ENCODE measurements at regions not wholly inside any gene's neighbourhood (a gene's known extent, or its start where the extent isn't known, plus 50 kb on each side); places are given as distances from the start of the nearest gene placed in this dataset.

DNA sequence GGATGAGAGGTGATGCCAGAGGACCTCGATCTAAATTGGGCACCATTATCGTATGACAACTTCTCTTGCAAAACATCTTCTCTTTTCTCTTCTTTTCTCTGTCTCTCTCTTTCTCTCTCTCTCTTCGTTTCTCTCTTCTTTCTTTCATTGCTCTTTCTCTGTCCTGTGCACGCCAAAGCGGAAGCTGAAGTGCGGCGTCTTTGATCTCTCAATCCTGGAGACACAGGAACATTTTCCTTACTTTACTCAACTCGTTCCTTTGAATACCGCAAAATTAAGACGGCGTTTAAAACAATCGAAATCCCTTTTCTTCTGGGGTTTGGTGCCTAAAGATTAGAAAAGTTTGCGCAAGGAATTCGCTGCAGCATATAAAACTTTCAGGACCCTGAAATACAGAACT is 176.6 kb downstream of the KDM5D start:
- H3K9me3 Mint-ChIP-seq (ENCODE audit: unreplicated experiment): no peaks in the 10 kb centered on the region
- peak overlapping the region; percentile 98 for H3K4me3 Mint-ChIP-seq (ENCODE audit: unreplicated experiment)
- TF ChIP-seq, protein P1, sequence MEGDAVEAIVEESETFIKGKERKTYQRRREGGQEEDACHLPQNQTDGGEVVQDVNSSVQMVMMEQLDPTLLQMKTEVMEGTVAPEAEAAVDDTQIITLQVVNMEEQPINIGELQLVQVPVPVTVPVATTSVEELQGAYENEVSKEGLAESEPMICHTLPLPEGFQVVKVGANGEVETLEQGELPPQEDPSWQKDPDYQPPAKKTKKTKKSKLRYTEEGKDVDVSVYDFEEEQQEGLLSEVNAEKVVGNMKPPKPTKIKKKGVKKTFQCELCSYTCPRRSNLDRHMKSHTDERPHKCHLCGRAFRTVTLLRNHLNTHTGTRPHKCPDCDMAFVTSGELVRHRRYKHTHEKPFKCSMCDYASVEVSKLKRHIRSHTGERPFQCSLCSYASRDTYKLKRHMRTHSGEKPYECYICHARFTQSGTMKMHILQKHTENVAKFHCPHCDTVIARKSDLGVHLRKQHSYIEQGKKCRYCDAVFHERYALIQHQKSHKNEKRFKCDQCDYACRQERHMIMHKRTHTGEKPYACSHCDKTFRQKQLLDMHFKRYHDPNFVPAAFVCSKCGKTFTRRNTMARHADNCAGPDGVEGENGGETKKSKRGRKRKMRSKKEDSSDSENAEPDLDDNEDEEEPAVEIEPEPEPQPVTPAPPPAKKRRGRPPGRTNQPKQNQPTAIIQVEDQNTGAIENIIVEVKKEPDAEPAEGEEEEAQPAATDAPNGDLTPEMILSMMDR (IDR thresholded peaks at IDR 0.05; ENCODE audit: unreplicated experiment): no peak
- peak; percentile 4 for DNase-seq (ENCODE audit: low spot score)
- H3K36me3 Mint-ChIP-seq (ENCODE audit: low read depth, unreplicated experiment): no peaks in the 10 kb centered on the region
- H3K27me3 Mint-ChIP-seq (ENCODE audit: unreplicated experiment): peaks cover 5% of the 10 kb centered on the region
- H3K27ac Mint-ChIP-seq (ENCODE audit: unreplicated experiment): peak overlapping the region; percentile 98
- H3K4me1 Mint-ChIP-seq (ENCODE audit: unreplicated experiment): peaks cover 10% of the 10 kb centered on the region

DNA sequence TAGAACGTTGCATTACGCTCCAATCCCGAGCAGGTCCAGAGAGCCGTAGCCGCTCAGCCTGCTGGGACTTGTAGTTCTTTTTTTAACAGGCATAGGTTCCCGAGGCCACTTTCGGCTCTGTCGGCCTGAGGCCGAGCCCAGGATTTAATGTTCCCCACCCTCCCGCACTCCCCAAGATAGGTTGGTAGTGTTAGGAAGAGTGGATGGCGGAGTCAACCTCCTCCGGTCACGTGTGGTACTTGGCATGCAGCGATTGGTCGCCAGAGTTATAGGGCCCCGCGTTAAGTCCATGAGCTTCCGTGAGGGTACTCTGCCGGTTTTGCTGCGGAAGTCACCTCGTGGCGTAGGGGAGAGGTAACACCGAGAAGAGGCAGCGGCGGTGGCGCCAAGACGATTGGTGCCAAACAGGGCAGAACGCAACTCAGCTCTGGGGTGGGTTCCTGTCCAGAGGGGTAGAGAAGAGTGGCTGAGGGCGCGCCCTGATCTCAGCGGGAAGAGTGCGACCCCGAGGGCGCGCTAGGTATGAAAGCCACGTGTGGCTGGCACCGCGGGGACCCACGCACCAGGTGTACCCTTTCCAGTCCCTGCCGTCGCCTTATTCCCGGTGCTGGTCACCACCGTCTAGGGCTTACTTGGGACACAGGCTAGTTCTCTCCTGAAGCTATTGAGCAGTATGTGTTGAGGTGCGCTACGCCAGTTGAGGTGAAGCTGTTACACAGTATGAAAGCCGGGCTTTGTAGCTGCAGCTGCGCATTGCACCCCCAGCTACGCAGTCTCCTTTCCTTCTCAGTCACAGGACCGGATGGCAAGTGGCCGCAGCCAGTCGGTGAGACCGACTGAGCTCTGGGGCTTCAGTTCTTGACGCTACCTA is 177.2 kb downstream of the KDM5D start:
- H3K36me3 Mint-ChIP-seq (ENCODE audit: low read depth, unreplicated experiment): no peaks in the 10 kb centered on the region
- no peaks in the 10 kb centered on the region for H3K9me3 Mint-ChIP-seq (ENCODE audit: unreplicated experiment)
- H3K4me1 Mint-ChIP-seq (ENCODE audit: unreplicated experiment): peaks cover 10% of the 10 kb centered on the region
- H3K27ac Mint-ChIP-seq (ENCODE audit: unreplicated experiment): peak overlapping the region; percentile 98
- TF ChIP-seq, protein P1 (IDR thresholded peaks at IDR 0.05; ENCODE audit: unreplicated experiment): no peak
- H3K27me3 Mint-ChIP-seq (ENCODE audit: unreplicated experiment): peaks cover 5% of the 10 kb centered on the region
- peak overlapping the region; percentile 98 for H3K4me3 Mint-ChIP-seq (ENCODE audit: unreplicated experiment)
- peak; percentile 51 for DNase-seq (ENCODE audit: low spot score)

DNA sequence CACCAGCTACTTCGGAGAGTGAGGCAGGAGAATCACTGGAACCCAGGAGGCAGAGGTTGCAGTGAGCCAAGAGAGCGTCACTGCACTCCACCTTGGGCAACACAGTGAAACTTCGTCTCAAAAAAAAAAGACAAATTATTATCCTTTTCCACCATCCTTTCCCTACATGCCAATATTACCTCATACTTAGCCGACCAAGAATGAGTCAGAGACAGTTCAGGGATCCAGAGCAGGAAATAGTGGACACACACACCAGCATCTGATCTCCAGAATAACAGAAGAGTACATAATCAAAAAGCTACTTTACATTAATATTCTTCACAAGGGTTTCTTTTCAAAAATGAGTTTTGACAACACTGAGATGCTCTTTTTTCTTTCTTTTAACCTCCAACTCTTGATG is 185.4 kb downstream of the KDM5D start:
- H3K27me3 Mint-ChIP-seq (ENCODE audit: unreplicated experiment): no peaks in the 10 kb centered on the region
- H3K36me3 Mint-ChIP-seq (ENCODE audit: low read depth, unreplicated experiment): no peaks in the 10 kb centered on the region
- TF ChIP-seq, protein P1 (IDR thresholded peaks at IDR 0.05; ENCODE audit: unreplicated experiment): no peak
- DNase-seq (ENCODE audit: low spot score): no peak
- no peaks in the 10 kb centered on the region for H3K9me3 Mint-ChIP-seq (ENCODE audit: unreplicated experiment)
- H3K27ac Mint-ChIP-seq (ENCODE audit: unreplicated experiment): no peak overlapping the region
- no peaks in the 10 kb centered on the region for H3K4me1 Mint-ChIP-seq (ENCODE audit: unreplicated experiment)
- no peak overlapping the region for H3K4me3 Mint-ChIP-seq (ENCODE audit: unreplicated experiment)

DNA sequence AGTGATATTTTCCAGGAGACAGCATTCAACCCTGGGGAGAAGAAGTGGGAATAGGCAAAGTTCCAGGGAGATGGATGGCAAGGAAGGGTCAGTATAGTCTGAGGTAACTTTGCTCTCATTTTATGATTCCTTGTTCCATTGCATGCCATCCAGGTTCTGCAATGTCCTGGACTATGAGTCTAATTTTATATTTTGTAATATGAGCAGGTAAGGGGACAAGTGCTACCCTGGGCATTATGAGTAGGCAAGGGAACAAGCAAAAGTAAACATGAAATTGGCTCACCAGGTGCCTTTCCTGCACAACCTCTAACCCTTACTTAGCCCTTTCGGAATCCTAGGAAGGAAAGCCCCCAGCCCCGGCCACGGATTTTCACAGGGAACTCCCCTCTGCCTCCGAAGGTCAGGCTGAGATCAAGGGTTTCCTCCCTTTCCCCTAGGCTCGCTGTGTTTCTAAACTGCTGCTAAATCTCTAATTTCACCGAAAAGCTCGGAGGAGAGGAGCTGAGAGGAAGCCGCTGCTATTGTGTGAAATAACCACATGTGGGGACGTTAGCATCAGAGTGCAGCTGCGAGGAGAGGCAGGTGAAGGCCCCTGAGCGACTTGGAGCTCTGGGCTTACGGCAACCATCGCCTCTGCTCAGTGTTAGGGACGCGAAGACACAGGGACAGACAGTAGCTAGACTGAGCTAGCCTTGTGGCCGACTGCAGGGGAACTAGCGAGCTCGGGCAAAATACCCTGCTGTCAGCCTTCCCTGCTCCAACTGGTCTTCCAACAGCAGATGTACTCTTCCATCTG is 194.7 kb downstream of the KDM5D start:
- DNase-seq (ENCODE audit: low spot score): no peak
- Mint-ChIP-seq H3K9me3 (ENCODE audit: unreplicated experiment) (no peaks in the 10 kb centered on the region), H3K4me1 (ENCODE audit: unreplicated experiment) (no peaks in the 10 kb centered on the region), H3K27ac (ENCODE audit: unreplicated experiment) (no peak overlapping the region), H3K4me3 (ENCODE audit: unreplicated experiment) (no peak overlapping the region), H3K27me3 (ENCODE audit: unreplicated experiment) (no peaks in the 10 kb centered on the region), H3K36me3 (ENCODE audit: low read depth, unreplicated experiment) (no peaks in the 10 kb centered on the region)
- TF ChIP-seq, protein P1 (IDR thresholded peaks at IDR 0.05; ENCODE audit: unreplicated experiment): no peak

Data from endothelial cell (in vitro differentiated cells).